Renal pelvis (tissue), 1 donor: ENCODE measurements at regions not wholly inside any gene's neighbourhood (a gene's known extent, or its start where the extent isn't known, plus 50 kb on each side); places are given as distances from the start of the nearest gene placed in this dataset.

Source experiments
- DNase-seq: peaks from one replicate; pipeline ENCODE4 v3.0.0-alpha.2; 2013

- DNase-seq: no peak
Observed at GRCh38 chr6:1482381-1483166, 93.2 kb downstream of the FOXF2 start.

- no peak for DNase-seq
Observed at GRCh38 chr6:1485678-1486077, 96.3 kb downstream of the FOXF2 start.

GRCh38 chr6:1486387-1486786 is 97.0 kb downstream of the FOXF2 start:
- DNase-seq: no peak

GRCh38 chr6:1487239-1487638 is 97.9 kb downstream of the FOXF2 start:
- no peak for DNase-seq

- no peak for DNase-seq
Observed at GRCh38 chr6:1491025-1491424, 101.6 kb downstream of the FOXF2 start.

GRCh38 chr6:1491591-1492319 is 102.4 kb downstream of the FOXF2 start:
- DNase-seq: no peak

- DNase-seq: no peak
Observed at GRCh38 chr6:1494671-1495070, 105.3 kb downstream of the FOXF2 start.

GRCh38 chr6:1495344-1495743 is 106.0 kb downstream of the FOXF2 start:
- DNase-seq: no peak

GRCh38 chr6:1496092-1496491 is 106.7 kb downstream of the FOXF2 start:
- DNase-seq: no peak

- peak; percentile 35 for DNase-seq
Observed at GRCh38 chr6:1496836-1497760, 107.7 kb downstream of the FOXF2 start.

GRCh38 chr6:1497761-1498105 is 108.4 kb downstream of the FOXF2 start:
- DNase-seq: no peak

- no peak for DNase-seq
Observed at GRCh38 chr6:1498491-1499113, 109.2 kb downstream of the FOXF2 start.

GRCh38 chr6:1499777-1500176 is 109.9 kb upstream of the FOXC1 start:
- DNase-seq: no peak

- DNase-seq: no peak
Observed at GRCh38 chr6:1500913-1501312, 108.8 kb upstream of the FOXC1 start.

GRCh38 chr6:1502041-1502440 is 107.7 kb upstream of the FOXC1 start:
- DNase-seq: no peak

- no peak for DNase-seq
Observed at GRCh38 chr6:1503811-1504210, 105.9 kb upstream of the FOXC1 start.

GRCh38 chr6:1504465-1504864 is 105.2 kb upstream of the FOXC1 start:
- no peak for DNase-seq

GRCh38 chr6:1507251-1507650 is 102.5 kb upstream of the FOXC1 start:
- DNase-seq: no peak

GRCh38 chr6:1509241-1509640 is 100.5 kb upstream of the FOXC1 start:
- DNase-seq: no peak

- DNase-seq: no peak
Observed at GRCh38 chr6:1510239-1510638, 99.5 kb upstream of the FOXC1 start.

- DNase-seq: no peak
Observed at GRCh38 chr6:1513215-1513780, 96.4 kb upstream of the FOXC1 start.

GRCh38 chr6:1514078-1514477 is 95.6 kb upstream of the FOXC1 start:
- no peak for DNase-seq
